Panc1 (cell line): ENCODE measurements at regions not wholly inside any gene's neighbourhood (a gene's known extent, or its start where the extent isn't known, plus 50 kb on each side); places are given as distances from the start of the nearest gene placed in this dataset.

Experiments
- ATAC-seq: fragments of 200-7000 bp; cut with Tn5 transposase; 2 replicates; pipeline ENCODE4 v1.9.1; 2020; ENCODE audit warnings: mild to moderate bottlenecking, moderate library complexity
- BruUV-seq: library from RNA; stranded (reverse); fragments of 400-500 nt; replicated peaks from 2 replicates; lab custom pipeline; 2021; lab: Mats Ljungman, UMichigan
- CTCF ChIA-PET: fragments of 300-600 bp; sonication (Branson Sonifier 250); formaldehyde crosslinking; loops from one replicate; lab custom pipeline; 2022; ENCODE audit warnings: antibody characterized with exemption; lab: Charles Lee
- POLR2A ChIA-PET: fragments of 300-600 bp; sonication (Branson Sonifier 250); formaldehyde crosslinking; loops from one replicate; lab custom pipeline; 2022; ENCODE audit warnings: antibody characterized with exemption; lab: Charles Lee
- DNase-seq: peaks from one replicate; pipeline ENCODE4 v3.0.0-alpha.2; 2010; ENCODE audit warnings: low read depth, low spot score
- H3K27ac ChIP-seq: 2 replicates; pipeline ENCODE4 v1.5.1; 2011; ENCODE audit warnings: mild to moderate bottlenecking, low read length, inconsistent platforms
- H3K27me3 ChIP-seq: fragments of 200-500 bp; sonication (Bioruptor generic); 2 replicates; pipeline ENCODE4 v1.6.0; 2014; ENCODE audit warnings: low read length, inconsistent platforms; ENCODE audit not compliant: control insufficient read depth, insufficient read depth
- H3K36me3 ChIP-seq: fragments of 200-500 bp; sonication (Bioruptor generic); 2 replicates; pipeline ENCODE4 v1.5.1; 2014; ENCODE audit warnings: inconsistent platforms, mild to moderate bottlenecking, low read length, moderate library complexity; ENCODE audit not compliant: control insufficient read depth, insufficient read depth
- H3K4me1 ChIP-seq: 2 replicates; pipeline ENCODE4 v1.5.1; 2011; ENCODE audit warnings: inconsistent platforms, mild to moderate bottlenecking, low read length, moderate library complexity; ENCODE audit not compliant: control insufficient read depth, insufficient read depth
- H3K4me3 ChIP-seq, 2 experiments: 2 replicates each; pipeline ENCODE4 v1.5.1; 2011 to 2012; ENCODE audit warnings: low read depth in 2 of 2, low read length in 2 of 2, mild to moderate bottlenecking in 2 of 2, inconsistent platforms in 1 of 2, moderate library complexity in 1 of 2
- H3K9me3 ChIP-seq: fragments of 200-500 bp; sonication (Bioruptor generic); 2 replicates; pipeline ENCODE4 v1.5.1; 2014; ENCODE audit warnings: low read depth, mild to moderate bottlenecking, inconsistent platforms, low read length, moderate library complexity; ENCODE audit not compliant: control insufficient read depth, insufficient read depth
- POLR2AphosphoS5 ChIP-seq: IDR thresholded peaks from 2 replicates; pipeline ENCODE4 v1.6.1; 2012; ENCODE audit warnings: mild to moderate bottlenecking, low read depth, low read length, moderate library complexity
- SIN3A ChIP-seq: IDR thresholded peaks from 2 replicates; pipeline ENCODE4 v1.6.1; 2012; ENCODE audit warnings: low read depth, mild to moderate bottlenecking, low read length, moderate library complexity, borderline replicate concordance; ENCODE audit not compliant: insufficient read depth
- TCF7L2 ChIP-seq: IDR thresholded peaks from 2 replicates; pipeline ENCODE4 v1.6.1; 2011; ENCODE audit warnings: mild to moderate bottlenecking, low read depth, low read length, inconsistent platforms
- in situ Hi-C: cut with HindIII; loops from 2 replicates; pipeline ENCODE4 v1.10.0; 2016; ENCODE audit warnings: low sequenced_read_pairs, low pct_unique_long_range_greater_than_20kb
- intact Hi-C: fragments of 100-400 bp; cut with micrococcal nuclease; formaldehyde crosslinking; loops from one replicate; pipeline ENCODE4 v1.10.0; 2022; ENCODE audit not compliant: unreplicated experiment
- TF ChIP-seq, protein P1 (sequence below), 2 experiments: IDR thresholded peaks; 2 replicates each; pipeline ENCODE4 v1.6.1; 2011 to 2012; ENCODE audit warnings: low read depth in 2 of 2, control low read depth in 1 of 2, low read length in 1 of 2, mild to moderate bottlenecking in 1 of 2, moderate library complexity in 1 of 2; ENCODE audit not compliant: insufficient read depth in 1 of 2
- TF ChIP-seq, protein P2 (sequence below): fragments of 450-650 bp; IDR thresholded peaks from 2 replicates; pipeline ENCODE4 v1.5.1; 2017; ENCODE audit warnings: mild to moderate bottlenecking

DNA sequence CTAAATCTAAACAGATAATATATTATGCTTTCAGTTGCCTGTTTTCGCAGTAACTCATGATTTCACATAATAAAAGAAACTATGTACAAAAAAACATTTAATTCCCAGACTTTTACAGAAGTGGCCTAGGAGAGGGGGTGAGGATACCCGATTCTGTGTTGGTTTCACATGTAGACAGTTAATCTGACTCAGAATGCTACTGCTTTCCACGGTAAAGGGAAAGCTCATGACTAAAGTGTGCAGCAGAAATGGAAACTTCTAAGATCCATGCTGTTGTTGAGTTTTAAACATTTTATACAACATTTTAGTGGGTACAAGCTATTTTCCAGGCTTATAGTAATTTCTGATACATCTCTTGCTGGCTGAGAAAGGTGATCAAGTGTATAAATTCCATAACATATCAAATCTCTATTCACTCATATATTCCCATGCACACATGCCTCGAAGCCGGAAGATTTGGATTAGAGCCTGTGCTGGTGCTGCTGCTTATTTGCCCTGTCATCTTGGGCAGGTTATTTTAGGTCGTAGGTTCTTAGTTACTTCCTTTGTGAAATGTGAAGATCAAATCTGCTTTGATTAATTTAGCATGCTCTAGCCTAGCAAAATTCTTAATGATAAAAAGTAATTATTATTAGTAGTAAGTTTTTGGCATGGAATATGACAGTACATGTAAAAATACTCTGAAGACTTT lies 896.7 kb upstream of the MAP3K7 start:
- no peaks in the 10 kb centered on the region for H3K36me3 ChIP-seq
- H3K4me1 ChIP-seq = no peaks in the 10 kb centered on the region
- intact Hi-C loops = no loop called here
- H3K27me3 ChIP-seq = no peaks in the 10 kb centered on the region
- ChIA-PET CTCF (no interaction called here), POLR2A (no interaction called here)
- ATAC-seq = no peak
- no peak overlapping the region for H3K4me3 ChIP-seq
- in situ Hi-C loops = no loop called here
- no peak for DNase-seq
- TF ChIP-seq, protein P1, sequence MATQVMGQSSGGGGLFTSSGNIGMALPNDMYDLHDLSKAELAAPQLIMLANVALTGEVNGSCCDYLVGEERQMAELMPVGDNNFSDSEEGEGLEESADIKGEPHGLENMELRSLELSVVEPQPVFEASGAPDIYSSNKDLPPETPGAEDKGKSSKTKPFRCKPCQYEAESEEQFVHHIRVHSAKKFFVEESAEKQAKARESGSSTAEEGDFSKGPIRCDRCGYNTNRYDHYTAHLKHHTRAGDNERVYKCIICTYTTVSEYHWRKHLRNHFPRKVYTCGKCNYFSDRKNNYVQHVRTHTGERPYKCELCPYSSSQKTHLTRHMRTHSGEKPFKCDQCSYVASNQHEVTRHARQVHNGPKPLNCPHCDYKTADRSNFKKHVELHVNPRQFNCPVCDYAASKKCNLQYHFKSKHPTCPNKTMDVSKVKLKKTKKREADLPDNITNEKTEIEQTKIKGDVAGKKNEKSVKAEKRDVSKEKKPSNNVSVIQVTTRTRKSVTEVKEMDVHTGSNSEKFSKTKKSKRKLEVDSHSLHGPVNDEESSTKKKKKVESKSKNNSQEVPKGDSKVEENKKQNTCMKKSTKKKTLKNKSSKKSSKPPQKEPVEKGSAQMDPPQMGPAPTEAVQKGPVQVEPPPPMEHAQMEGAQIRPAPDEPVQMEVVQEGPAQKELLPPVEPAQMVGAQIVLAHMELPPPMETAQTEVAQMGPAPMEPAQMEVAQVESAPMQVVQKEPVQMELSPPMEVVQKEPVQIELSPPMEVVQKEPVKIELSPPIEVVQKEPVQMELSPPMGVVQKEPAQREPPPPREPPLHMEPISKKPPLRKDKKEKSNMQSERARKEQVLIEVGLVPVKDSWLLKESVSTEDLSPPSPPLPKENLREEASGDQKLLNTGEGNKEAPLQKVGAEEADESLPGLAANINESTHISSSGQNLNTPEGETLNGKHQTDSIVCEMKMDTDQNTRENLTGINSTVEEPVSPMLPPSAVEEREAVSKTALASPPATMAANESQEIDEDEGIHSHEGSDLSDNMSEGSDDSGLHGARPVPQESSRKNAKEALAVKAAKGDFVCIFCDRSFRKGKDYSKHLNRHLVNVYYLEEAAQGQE (IDR thresholded peaks at IDR 0.05; ENCODE audit: insufficient read depth in 1 of 2, low read depth in 2 of 2, low read length in 1 of 2) = no peak
- TF ChIP-seq, protein P2, sequence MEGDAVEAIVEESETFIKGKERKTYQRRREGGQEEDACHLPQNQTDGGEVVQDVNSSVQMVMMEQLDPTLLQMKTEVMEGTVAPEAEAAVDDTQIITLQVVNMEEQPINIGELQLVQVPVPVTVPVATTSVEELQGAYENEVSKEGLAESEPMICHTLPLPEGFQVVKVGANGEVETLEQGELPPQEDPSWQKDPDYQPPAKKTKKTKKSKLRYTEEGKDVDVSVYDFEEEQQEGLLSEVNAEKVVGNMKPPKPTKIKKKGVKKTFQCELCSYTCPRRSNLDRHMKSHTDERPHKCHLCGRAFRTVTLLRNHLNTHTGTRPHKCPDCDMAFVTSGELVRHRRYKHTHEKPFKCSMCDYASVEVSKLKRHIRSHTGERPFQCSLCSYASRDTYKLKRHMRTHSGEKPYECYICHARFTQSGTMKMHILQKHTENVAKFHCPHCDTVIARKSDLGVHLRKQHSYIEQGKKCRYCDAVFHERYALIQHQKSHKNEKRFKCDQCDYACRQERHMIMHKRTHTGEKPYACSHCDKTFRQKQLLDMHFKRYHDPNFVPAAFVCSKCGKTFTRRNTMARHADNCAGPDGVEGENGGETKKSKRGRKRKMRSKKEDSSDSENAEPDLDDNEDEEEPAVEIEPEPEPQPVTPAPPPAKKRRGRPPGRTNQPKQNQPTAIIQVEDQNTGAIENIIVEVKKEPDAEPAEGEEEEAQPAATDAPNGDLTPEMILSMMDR = no peak
- no peak for TF ChIP-seq TCF7L2
- no peak for TF ChIP-seq POLR2AphosphoS5
- TF ChIP-seq SIN3A = no peak
- no TSS peak for BruUV-seq
- no peaks in the 10 kb centered on the region for H3K9me3 ChIP-seq
- H3K27ac ChIP-seq = no peak overlapping the region

DNA sequence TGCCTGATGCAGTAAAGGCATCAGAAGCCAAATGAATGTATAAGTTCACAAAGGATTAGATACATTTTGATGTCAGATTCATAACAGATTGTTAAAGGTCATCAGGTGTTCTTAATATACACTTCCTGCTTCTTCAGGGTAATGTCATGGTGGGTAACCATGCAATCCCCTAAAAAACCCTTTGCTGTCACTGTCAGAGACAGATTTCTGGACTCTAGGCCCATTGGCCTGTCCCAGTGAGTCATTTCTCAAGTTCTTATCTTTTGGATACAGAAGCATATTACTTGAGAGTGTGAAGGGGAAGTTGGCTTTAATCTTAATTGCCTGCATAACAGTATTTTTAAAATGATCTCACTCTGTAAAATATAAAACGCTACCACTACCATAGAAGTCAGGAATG lies 895.6 kb upstream of the MAP3K7 start:
- ChIA-PET CTCF (no interaction called here), POLR2A (no interaction called here)
- DNase-seq = no peak
- H3K27ac ChIP-seq = no peak overlapping the region
- no peak for TF ChIP-seq POLR2AphosphoS5
- TF ChIP-seq, protein P1 (IDR thresholded peaks at IDR 0.05; ENCODE audit: insufficient read depth in 1 of 2, low read depth in 2 of 2, low read length in 1 of 2) = no peak
- no peaks in the 10 kb centered on the region for H3K27me3 ChIP-seq
- no peaks in the 10 kb centered on the region for H3K9me3 ChIP-seq
- in situ Hi-C loops = no loop called here
- intact Hi-C loops = no loop called here
- no peak overlapping the region for H3K4me3 ChIP-seq
- no peaks in the 10 kb centered on the region for H3K4me1 ChIP-seq
- H3K36me3 ChIP-seq = no peaks in the 10 kb centered on the region
- no peak for ATAC-seq
- no TSS peak for BruUV-seq
